Caco-2 (cell line): ENCODE measurements at regions not wholly inside any gene's neighbourhood (a gene's known extent, or its start where the extent isn't known, plus 50 kb on each side); places are given as distances from the start of the nearest gene placed in this dataset.

Experiments used
- BruUV-seq: library from RNA; stranded (reverse); fragments of 400-500 nt; replicated peaks from 2 replicates; lab custom pipeline; 2021; lab: Mats Ljungman, UMichigan
- CTCF ChIA-PET: fragments of 300-600 bp; sonication (Branson Sonifier 250); formaldehyde crosslinking; loops from one replicate; lab custom pipeline; 2022; ENCODE audit warnings: antibody characterized with exemption; lab: Charles Lee
- POLR2A ChIA-PET: fragments of 300-600 bp; sonication (Branson Sonifier 250); formaldehyde crosslinking; loops from one replicate; lab custom pipeline; 2022; ENCODE audit warnings: antibody characterized with exemption; lab: Charles Lee
- DNase-seq, 2 experiments: peaks; one replicate each; pipeline versions ENCODE4 v3.0.0 to v3.0.0-alpha.2; 2020 to 2022
- H3K27me3 ChIP-seq: replicated peaks from 2 replicates; pipeline ENCODE4 v1.6.0; 2011; ENCODE audit warnings: low read length; ENCODE audit not compliant: control insufficient read depth, insufficient read depth
- H3K36me3 ChIP-seq: 2 replicates; pipeline ENCODE4 v1.5.1; 2011; ENCODE audit warnings: low read length; ENCODE audit not compliant: control insufficient read depth, insufficient read depth
- H3K4me1 ChIP-seq: fragments of 250-450 bp; sonication (Bioruptor Pico); 2 replicates; pipeline ENCODE4 v1.5.1; 2020; ENCODE audit warnings: mild to moderate bottlenecking
- H3K4me3 ChIP-seq: 2 replicates; pipeline ENCODE4 v1.5.1; 2011; ENCODE audit warnings: low read depth, mild to moderate bottlenecking, control low read depth, low read length
- H3K9me3 ChIP-seq: fragments of 250-450 bp; sonication (Bioruptor Pico); 2 replicates; pipeline ENCODE4 v1.5.1; 2020; ENCODE audit warnings: mild to moderate bottlenecking, moderate library complexity
- H3K27ac Mint-ChIP-seq: one replicate; pipeline ENCODE4 v1.8.0; 2022; ENCODE audit warnings: mixed read lengths; ENCODE audit not compliant: unreplicated experiment
- H3K27me3 Mint-ChIP-seq: one replicate; pipeline ENCODE4 v1.8.0; 2022; ENCODE audit warnings: mixed read lengths; ENCODE audit not compliant: insufficient read depth, unreplicated experiment
- H3K36me3 Mint-ChIP-seq: one replicate; pipeline ENCODE4 v1.8.0; 2022; ENCODE audit warnings: mild to moderate bottlenecking, mixed read lengths; ENCODE audit not compliant: insufficient read depth, unreplicated experiment
- H3K4me1 Mint-ChIP-seq: one replicate; pipeline ENCODE4 v1.8.0; 2022; ENCODE audit warnings: low read depth, mixed read lengths; ENCODE audit not compliant: unreplicated experiment
- H3K4me3 Mint-ChIP-seq: one replicate; pipeline ENCODE4 v1.8.0; 2022; ENCODE audit warnings: mild to moderate bottlenecking, moderate library complexity, mixed read lengths; ENCODE audit not compliant: unreplicated experiment
- H3K9me3 Mint-ChIP-seq: one replicate; pipeline ENCODE4 v1.8.0; 2022; ENCODE audit warnings: mixed read lengths; ENCODE audit not compliant: unreplicated experiment
- intact Hi-C: fragments of 100-400 bp; cut with micrococcal nuclease; formaldehyde crosslinking; loops from one replicate; pipeline ENCODE4 v1.10.0; 2022; ENCODE audit not compliant: unreplicated experiment
- TF ChIP-seq, protein P1 (sequence below), 2 experiments: fragments of 200-600 bp in 1 of 2; IDR thresholded peaks; 1 replicate in 1 of 2; 2 replicates in 1 of 2; pipeline versions ENCODE4 v1.5.1 to v1.8.0; 2011 to 2022; ENCODE audit warnings: antibody characterized with exemption in 1 of 2, control low read depth in 1 of 2, inconsistent platforms in 1 of 2, low read depth in 1 of 2, low read length in 1 of 2, mild to moderate bottlenecking in 1 of 2, moderate library complexity in 1 of 2; ENCODE audit not compliant: insufficient read depth in 1 of 2, severe bottlenecking in 1 of 2, unreplicated experiment in 1 of 2

DNA sequence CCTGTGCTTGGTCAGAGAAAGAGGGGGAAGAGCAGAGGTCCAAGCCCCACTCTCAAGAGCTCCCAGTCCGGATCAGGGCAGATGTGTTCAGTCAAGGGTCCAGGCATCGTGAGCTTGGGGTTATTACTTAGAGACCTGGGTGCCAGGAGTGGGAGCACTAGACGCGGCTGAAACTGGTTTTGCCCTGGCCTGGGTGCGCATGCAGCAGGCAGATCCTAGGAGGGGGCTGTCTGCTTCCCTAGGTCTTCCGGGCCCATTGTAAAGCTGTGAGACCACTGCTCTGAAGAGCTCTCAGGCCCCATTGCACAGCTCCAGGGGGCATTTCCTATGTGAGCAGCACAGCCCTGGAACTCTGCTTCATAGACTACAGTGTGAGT is 204.9 kb upstream of the LINGO1 start:
- Mint-ChIP-seq H3K27me3 (peaks cover 9% of the 10 kb centered on the region), H3K4me3 (no peak overlapping the region), H3K27ac (no peak overlapping the region), H3K36me3 (no peaks in the 10 kb centered on the region), H3K4me1 (no peaks in the 10 kb centered on the region), H3K9me3 (no peaks in the 10 kb centered on the region)
- intact Hi-C loops, result no loop called here
- H3K4me1 ChIP-seq, result no peaks in the 10 kb centered on the region
- DNase-seq, result peak in 1 of 2 experiments; percentile 11
- no TSS peak for BruUV-seq
- POLR2A ChIA-PET, result no interaction called here
- TF ChIP-seq, protein P1, sequence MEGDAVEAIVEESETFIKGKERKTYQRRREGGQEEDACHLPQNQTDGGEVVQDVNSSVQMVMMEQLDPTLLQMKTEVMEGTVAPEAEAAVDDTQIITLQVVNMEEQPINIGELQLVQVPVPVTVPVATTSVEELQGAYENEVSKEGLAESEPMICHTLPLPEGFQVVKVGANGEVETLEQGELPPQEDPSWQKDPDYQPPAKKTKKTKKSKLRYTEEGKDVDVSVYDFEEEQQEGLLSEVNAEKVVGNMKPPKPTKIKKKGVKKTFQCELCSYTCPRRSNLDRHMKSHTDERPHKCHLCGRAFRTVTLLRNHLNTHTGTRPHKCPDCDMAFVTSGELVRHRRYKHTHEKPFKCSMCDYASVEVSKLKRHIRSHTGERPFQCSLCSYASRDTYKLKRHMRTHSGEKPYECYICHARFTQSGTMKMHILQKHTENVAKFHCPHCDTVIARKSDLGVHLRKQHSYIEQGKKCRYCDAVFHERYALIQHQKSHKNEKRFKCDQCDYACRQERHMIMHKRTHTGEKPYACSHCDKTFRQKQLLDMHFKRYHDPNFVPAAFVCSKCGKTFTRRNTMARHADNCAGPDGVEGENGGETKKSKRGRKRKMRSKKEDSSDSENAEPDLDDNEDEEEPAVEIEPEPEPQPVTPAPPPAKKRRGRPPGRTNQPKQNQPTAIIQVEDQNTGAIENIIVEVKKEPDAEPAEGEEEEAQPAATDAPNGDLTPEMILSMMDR (IDR thresholded peaks at IDR 0.05; ENCODE audit: insufficient read depth in 1 of 2, low read depth in 1 of 2, low read length in 1 of 2, severe bottlenecking in 1 of 2, unreplicated experiment in 1 of 2), result no peak
- CTCF ChIA-PET, result interaction anchor here (1.1 kb wide), 1 partner anchor 16 kb away, joined by 3 read pairs; no protein-coding TSS in a partner anchor
- no peaks in the 10 kb centered on the region for H3K9me3 ChIP-seq
- H3K4me3 ChIP-seq, result no peak overlapping the region
- H3K36me3 ChIP-seq, result no peaks in the 10 kb centered on the region
- no peaks in the 10 kb centered on the region; the same call in 1 of the 2 replicates for H3K27me3 ChIP-seq

DNA sequence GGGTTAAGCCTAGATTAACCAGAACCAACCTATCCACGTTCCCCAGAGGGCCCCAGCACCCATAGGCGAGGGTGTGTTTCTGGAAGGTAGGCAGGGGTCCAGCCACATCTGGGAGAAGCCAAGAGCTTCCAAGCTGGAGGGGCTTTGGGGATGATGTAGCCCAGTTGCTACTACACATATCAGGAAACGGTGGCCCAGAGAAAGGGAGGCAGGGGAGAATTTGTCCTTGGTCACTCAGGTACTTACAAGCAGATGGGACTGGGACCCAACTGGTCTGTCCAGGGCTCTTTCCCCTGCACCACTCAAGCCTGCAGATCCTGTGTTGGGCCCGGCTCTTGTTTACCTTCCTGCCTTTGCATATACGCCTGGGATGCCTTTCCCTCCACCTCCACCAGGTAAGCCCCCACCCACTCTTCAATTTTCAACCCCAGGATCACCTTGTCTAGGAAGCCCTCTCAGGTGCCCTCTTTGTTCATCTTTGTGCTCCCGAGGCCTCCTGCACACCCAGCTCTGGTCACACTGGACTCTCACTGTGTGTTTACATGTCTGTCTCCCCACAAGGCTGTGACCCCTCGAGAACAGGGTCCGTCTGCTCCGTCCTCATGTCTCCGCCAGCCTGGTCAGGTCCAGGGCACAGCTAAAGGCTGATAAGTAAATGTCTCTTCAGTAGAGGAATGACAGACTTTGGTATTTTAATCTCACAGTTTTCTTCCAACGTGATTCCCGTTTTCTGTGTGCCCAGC is 204.4 kb upstream of the LINGO1 start:
- DNase-seq, result peak in 1 of 2 experiments; percentile 13
- no peaks in the 10 kb centered on the region for H3K36me3 ChIP-seq
- no peaks in the 10 kb centered on the region for H3K4me1 ChIP-seq
- H3K4me3 ChIP-seq, result no peak overlapping the region
- Mint-ChIP-seq H3K9me3 (no peaks in the 10 kb centered on the region), H3K27me3 (peaks cover 9% of the 10 kb centered on the region), H3K27ac (no peak overlapping the region), H3K4me1 (no peaks in the 10 kb centered on the region), H3K4me3 (no peak overlapping the region), H3K36me3 (no peaks in the 10 kb centered on the region)
- TF ChIP-seq, protein P1 (IDR thresholded peaks at IDR 0.05; ENCODE audit: insufficient read depth in 1 of 2, low read depth in 1 of 2, low read length in 1 of 2, severe bottlenecking in 1 of 2, unreplicated experiment in 1 of 2), result no peak
- H3K9me3 ChIP-seq, result no peaks in the 10 kb centered on the region
- no TSS peak for BruUV-seq
- ChIA-PET POLR2A (no interaction called here), CTCF (no interaction called here)
- no peaks in the 10 kb centered on the region; the same call in 1 of the 2 replicates for H3K27me3 ChIP-seq
- intact Hi-C loops, result no loop called here

DNA sequence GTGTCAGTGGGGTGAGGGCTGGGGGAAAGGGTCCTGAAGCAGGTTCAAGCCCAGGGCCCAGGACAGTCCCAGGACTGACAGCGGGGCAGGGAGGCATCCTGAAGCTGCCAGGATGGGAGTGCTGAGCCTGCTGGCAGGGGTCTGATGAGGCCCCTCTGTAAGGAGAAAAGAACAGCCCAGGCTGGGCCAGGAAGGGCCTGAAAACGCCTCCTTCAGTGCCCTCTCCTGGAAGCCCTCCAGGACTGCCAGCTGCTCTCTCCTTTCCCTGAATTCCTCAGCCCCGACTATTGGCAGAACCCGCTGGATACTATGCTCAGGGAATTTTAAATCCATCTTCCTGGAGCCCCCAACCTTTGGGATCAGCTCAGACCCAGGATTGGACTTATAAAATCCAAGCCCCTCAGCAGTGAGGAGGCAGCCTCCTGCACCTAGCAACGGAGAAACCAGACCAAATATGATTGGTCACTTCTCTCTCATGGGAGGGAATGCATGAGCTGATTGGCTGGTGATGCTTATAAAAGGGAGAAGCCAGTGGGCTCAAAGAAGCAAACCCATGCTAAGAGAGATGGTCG is 203.5 kb upstream of the LINGO1 start:
- no peak overlapping the region for H3K4me3 Mint-ChIP-seq
- POLR2A ChIA-PET, result no interaction called here
- intact Hi-C loops, result no loop called here

More for the DNA sequence above, 203.5 kb upstream of the LINGO1 start:
- CTCF ChIA-PET, result no interaction called here
- Histone ChIP-seq H3K4me1 (no peaks in the 10 kb centered on the region), H3K9me3 (no peaks in the 10 kb centered on the region), H3K27me3 (no peaks in the 10 kb centered on the region; the same call in 1 of the 2 replicates), H3K36me3 (no peaks in the 10 kb centered on the region), H3K4me3 (no peak overlapping the region)
- H3K4me1 Mint-ChIP-seq, result no peaks in the 10 kb centered on the region
- DNase-seq, result peak in 1 of 2 experiments; percentile 28
- TF ChIP-seq, protein P1 (IDR thresholded peaks at IDR 0.05; ENCODE audit: insufficient read depth in 1 of 2, low read depth in 1 of 2, low read length in 1 of 2, severe bottlenecking in 1 of 2, unreplicated experiment in 1 of 2), result no peak
- H3K9me3 Mint-ChIP-seq, result no peaks in the 10 kb centered on the region
- H3K27me3 Mint-ChIP-seq, result peaks cover 9% of the 10 kb centered on the region
- H3K27ac Mint-ChIP-seq, result no peak overlapping the region
- H3K36me3 Mint-ChIP-seq, result no peaks in the 10 kb centered on the region
- BruUV-seq, result no TSS peak
